ENCODE measurements at regions not wholly inside any gene's neighbourhood (a gene's known extent, or its start where the extent isn't known, plus 50 kb on each side); places are given as distances from the start of the nearest gene placed in this dataset.

DNA sequence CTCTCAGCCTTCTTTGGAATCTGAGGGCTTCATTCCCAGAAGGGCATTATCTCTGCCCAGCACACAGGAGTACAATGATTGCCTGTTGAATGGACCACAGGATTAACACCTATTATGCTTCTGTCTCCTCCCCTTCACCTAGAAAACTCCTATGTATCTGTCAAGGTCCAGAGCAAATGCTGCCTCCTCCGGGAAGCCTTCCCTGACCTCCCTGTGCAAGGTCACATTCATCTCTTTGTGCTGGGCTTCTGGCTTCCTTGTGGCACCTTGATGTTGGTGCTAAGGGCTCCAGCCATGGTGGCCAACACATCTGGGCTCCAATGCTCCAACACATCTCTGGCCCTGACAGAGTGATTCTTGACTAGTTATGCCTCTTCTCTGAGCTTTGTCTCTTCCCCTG lies 49.9 kb upstream of the ATP2B2 start:
- DNase-seq (ENCODE audit: low read depth in 2 of 2): no peak

GRCh38 chr3:10556312-10556711 lies 50.9 kb upstream of the ATP2B2 start:
- no peak for DNase-seq (ENCODE audit: low read depth in 2 of 2)

- DNase-seq (ENCODE audit: low read depth in 2 of 2): no peak
Observed at GRCh38 chr3:10557250-10557649, 51.9 kb upstream of the ATP2B2 start.

DNA sequence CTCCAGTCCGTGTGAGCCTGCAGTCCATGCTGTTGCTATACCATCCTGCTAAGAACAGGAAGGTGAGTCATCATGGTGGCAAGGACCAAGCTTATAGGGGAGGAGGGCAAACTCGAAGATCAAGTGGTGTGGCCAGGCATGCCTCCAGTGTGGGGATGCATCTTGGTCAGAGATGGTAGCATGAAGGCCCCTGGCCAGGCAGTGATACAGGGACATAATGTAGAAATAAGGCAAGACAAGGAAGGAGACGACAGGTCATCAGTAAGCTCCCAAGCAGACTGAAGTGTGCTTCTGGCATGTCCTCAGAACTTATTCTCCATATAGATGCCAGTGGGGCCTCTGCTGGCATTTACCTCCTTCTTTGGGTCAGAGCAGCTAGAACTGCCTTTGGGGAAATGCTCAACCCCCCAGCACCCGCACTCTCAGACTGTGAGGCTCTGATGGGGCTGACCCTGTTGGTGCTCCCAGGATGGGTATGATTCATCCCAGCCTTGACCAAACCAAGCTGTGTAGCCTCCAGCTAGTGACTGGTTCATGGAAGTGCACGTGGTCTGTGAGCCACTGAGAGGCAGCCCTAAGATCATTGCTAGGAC lies 52.5 kb upstream of the ATP2B2 start:
- no peak for DNase-seq (ENCODE audit: low read depth in 2 of 2)

DNA sequence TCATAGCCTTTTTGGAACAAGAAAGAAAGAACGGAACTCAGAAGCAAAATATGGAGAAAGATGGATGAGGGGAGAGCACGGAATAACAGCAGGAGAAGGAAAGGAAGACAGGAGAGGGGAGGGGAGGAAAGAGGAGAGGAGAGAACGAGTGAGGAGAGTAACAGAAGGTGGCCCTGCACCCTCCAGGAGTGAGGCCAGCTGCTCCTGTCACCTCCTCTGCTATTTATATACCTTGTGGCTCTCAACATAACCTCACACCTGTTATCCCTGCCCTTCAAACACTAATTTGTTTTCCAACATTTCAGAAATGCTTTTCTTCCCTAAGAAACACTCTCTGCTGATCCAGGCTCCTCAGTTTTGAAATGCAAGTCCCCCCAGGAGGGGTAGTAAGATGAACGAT lies 53.4 kb upstream of the ATP2B2 start:
- no peak for DNase-seq (ENCODE audit: low read depth in 2 of 2)

DNA sequence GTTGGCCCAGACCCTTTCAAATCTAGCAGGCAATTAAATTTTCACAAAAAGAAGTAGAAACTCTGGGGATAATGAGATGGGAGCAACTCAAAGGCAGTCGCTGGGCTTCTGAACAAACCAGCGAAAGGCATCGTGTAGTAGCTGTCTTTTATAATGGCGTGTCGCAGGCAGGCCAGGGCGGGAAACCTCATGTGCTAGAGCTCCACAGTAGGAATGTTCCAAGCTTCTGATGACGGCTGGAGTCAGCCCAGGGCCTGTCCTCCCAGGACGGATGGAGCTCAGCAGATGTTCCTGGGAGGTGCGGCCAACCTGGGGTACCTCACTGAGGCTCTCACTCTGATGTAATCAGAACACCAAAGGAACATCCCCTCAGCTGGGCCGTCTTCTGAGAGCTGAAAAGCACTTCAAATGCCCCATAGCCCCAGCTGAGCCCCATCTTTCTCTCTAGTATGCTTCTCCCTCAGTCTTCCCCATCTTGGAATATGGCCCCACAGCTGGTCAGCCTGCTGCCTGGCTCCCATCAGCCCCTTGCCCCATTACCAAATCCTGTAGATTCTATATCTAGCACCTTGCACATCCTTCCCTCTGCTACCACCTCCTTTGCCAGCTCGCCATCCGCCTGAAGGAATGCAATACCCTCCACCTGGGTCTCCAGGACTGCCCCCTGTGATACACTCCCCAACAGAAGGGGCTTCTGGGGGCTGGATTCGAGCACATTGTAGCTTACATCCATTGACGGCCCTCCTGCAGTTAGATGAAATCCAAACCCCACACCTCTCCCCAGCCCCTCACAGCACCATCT lies 54.9 kb upstream of the ATP2B2 start:
- no peak for DNase-seq (ENCODE audit: low read depth in 2 of 2)

DNA sequence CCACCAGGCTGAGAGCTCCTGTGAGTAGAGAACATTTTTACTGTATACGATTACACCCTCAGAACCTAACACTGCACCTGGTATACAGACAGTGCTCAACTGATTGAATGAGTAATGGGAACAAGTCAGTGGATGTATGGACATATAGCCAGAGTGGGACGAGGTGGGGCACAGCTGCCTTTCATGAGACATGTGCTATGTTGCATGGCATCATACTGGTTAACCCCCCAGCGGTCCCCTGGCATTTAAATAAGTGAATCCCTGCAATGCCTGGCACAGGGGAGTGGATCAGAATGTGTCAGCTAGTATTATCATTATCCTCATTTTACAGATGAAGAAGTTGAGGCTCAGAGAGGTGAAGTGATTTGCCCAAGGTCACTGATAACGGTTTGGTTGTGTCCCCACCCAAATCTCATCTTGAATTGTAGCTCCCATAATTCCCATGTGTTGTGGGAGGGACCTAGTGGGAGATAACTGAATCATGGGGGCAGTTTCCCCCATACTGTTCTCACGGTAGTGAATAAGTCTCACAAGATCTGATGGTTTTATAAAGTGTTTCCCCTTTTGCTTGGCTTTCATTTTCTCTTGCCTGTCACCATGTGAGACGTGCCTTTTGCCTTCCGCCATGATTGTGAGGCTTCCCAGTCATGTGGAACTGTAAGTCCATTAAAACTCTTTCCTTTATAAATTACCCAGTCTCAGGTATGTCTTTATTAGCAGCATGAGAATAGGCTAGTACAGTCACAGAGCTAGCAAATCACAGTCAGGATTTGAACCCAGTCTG lies 56.0 kb upstream of the ATP2B2 start:
- no peak for DNase-seq (ENCODE audit: low read depth in 2 of 2)

DNA sequence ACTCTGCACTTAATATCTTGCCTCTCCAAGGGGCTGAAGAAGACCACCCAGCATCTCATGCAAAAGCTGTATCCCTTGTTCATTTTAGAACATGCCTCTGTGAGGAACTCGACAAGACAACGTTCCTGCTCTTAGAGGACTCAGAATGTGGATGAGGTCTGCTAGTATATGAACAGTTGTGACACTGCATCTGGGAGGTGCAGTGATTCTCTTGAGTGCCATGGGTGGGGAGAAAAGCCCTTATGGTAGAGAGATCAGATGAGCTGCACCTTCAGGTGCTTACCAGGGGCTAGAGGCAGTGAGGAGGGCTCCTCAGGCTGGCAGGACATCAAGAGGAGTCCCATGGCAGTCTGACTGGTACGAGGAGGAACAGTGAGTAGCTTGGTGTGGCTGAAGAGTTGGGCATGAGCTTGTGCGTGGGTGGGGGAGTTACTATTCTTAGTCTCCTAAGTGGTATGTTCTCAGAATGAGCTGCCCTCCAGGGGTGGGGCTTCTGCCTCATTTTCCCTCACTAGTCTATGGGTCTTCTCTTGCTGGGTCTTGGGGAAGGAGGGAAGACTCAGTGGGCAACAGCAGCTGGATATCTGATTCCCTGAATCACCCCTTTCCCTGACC lies 56.7 kb upstream of the ATP2B2 start:
- DNase-seq (ENCODE audit: low read depth in 2 of 2): no peak

GRCh38 chr3:10563396-10563795 lies 58.0 kb upstream of the ATP2B2 start:
- no peak for DNase-seq (ENCODE audit: low read depth in 2 of 2)

DNA sequence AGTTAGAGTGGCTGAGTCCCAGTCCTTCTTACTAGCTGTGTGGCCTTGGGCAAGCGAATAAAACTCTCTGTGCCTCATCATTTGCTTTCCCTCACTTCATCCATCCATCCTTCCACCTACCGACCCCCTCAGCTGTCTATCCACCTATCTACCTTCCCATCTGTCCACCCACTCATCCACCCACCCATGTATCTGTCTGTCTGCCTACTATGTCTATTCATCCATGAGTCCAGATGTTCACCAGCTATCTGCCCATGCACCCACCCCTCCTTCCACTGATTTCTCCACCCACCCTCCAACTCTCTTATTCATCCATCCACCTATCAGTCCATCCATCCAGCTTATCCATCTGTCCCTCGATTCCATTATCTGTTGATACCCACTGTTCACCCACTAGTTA lies 60.4 kb upstream of the ATP2B2 start:
- no peak for DNase-seq (ENCODE audit: low read depth in 2 of 2)

DNA sequence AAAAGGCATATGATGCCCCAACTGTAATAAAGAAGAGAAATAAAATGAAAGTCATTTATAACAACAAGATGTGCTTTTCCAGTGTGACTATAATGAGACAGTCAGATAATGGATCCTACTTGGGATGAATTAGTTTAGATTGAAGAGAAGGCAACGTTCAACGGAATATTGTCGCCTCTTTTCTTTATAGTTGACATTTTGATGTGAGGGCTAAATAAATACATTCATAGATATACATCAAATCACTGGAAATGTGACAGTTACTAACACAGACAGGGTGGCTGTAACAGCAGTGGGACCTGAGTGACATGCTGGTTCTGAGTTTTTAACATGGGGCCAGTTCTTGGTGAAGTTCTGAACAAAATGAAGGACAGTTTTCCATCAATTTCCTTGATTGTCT lies 61.1 kb upstream of the ATP2B2 start:
- no peak for DNase-seq (ENCODE audit: low read depth in 2 of 2)

DNA sequence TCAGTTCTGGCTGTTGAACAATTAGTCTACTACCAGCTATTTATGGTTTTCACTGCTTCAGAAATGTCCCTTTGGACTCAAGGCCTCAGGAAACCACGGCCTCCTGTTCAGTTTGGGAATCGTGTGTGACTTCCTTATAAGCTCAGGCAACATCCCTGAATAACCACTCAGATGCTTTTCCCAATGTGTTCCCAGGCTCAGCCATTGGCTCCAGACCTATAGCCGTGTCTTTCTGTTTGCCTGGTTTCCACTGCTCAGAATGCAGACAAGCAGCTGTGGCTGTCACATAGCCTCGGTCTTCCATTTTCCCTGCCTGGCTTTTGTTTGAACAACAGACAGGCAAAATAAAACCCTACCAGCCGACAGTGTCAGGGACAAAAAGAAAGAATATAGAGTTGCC lies 63.2 kb upstream of the ATP2B2 start:
- no peak for DNase-seq (ENCODE audit: low read depth in 2 of 2)

GRCh38 chr3:10570196-10570946 lies 65.0 kb upstream of the ATP2B2 start:
- DNase-seq (ENCODE audit: low read depth in 2 of 2): no peak

DNA sequence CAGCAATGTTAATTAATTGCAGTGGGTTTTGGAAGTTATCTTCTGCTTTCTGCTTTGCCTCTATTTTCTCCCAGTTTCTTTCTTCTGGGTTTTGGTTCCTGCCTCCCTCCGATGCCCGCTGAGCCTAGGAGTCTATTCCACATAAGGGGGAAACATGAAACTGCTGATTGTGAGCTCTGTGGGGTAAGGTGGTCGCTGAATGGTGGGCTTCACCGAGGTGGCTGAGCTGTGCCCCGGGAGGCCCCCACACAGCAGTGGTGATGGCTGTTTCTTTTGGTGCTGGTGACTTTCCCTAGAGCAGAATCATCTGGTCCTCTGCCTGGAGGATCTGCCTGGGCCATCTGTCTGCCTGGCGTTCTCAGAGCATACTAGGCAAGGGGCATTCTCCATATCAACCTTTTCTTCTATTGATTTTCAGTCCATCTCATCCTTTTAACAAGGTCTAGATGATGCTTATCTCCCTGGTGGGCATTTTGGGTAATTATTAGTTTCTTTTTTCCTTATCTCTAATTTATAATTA lies 68.8 kb upstream of the ATP2B2 start:
- no peak for DNase-seq (ENCODE audit: low read depth in 2 of 2)

GRCh38 chr3:10575601-10576160 lies 70.3 kb upstream of the ATP2B2 start:
- DNase-seq (ENCODE audit: low read depth in 2 of 2): no peak

DNA sequence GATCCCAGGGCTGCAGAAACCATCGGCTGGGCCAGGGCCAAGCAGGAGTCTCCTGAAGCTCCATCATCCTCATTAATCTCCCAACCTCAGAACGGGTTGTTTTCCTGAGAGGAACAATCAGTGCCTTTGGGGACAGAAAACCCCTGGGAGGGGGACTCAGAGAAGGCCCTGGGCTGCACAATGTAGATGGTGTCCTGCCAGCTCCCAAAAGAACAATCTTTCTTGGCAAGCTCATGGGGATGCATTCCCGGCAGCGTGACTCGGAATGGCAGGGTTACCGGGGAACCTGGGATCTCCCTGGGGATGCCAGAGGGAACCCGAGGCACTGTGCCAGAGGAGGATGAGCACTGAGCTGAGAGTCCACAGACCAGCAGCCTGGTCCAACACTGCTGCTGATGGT lies 72.1 kb upstream of the ATP2B2 start:
- DNase-seq (ENCODE audit: low read depth in 2 of 2): no peak

- DNase-seq (ENCODE audit: low read depth in 2 of 2): no peak
Observed at GRCh38 chr3:10580426-10580825, 75.0 kb upstream of the ATP2B2 start.

GRCh38 chr3:10581251-10581650 lies 75.9 kb upstream of the ATP2B2 start:
- DNase-seq (ENCODE audit: low read depth in 2 of 2): no peak

DNA sequence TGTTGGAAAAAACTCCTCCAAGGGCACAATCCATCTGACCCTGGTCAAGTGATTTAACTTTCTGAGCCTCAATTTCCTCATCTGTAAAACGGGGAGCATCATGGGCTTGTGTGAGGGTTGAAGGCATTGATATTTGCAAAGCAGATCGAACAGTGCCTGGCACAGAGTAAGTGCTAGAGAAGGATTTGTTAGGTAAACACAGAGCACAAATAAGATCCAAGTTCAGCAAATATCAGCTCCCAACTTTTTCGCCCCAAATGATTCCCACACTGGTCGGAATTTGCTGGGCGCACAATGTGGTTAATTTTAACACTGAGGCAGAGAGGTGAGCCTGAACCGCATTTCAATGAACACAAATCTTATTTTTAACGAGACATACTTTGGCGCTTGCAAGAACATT lies 76.3 kb upstream of the ATP2B2 start:
- no peak for DNase-seq (ENCODE audit: low read depth in 2 of 2)

DNA sequence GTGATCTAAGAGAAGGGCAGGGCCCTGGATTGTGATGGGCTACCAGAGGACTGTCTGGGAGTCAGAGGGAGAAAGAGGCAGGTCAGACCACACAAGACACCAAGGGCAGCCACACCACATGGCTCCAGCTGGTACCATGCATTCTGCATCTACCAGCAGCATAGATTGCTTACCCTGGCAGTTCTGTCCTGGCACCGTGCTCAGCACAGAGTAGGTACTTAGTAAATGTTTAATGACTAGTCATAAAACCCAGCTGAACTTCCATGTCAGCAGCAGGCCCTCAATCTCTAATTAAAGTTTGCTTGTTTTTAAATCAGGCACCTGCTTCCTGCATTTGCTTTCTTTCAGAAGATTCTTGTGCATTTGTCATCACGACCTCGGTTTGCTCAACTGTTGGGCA lies 77.3 kb upstream of the ATP2B2 start:
- no peak for DNase-seq (ENCODE audit: low read depth in 2 of 2)

All from stimulated activated CD8-positive, alpha-beta memory T cell treated with anti-CD3 and anti-CD28 coated beads, Interleukin-7, amount 100 ng/mL, for 4 hours (primary cell).